ENCODE measurements at regions not wholly inside any gene's neighbourhood (a gene's known extent, or its start where the extent isn't known, plus 50 kb on each side); places are given as distances from the start of the nearest gene placed in this dataset.

DNA sequence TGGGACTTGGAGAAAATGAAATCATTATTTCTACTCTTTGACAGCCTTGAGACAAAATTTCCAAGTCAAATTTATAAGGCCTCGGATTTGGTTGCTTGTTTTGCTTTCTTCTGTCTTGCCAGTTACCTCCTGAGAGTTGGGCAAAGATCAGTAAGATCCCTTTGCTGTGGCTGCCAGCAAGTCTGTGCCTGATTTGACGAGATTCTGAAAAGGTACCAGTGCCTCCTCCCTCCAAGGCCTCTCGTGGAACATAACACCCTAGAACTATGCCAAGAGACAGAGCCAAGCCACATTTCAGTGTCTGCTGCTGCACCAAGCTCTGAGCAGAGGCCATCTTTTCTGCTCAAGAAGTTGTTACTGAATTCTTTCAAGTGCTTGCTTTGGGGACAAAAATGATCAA is 61.0 kb downstream of the GTPBP8 start:
- in situ Hi-C loops (cut with HindIII; ENCODE audit: low pct_unique_long_range_greater_than_20kb, low sequenced_read_pairs): no loop called here
- no peak for DNase-seq (ENCODE audit: low read depth, low spot score)

DNA sequence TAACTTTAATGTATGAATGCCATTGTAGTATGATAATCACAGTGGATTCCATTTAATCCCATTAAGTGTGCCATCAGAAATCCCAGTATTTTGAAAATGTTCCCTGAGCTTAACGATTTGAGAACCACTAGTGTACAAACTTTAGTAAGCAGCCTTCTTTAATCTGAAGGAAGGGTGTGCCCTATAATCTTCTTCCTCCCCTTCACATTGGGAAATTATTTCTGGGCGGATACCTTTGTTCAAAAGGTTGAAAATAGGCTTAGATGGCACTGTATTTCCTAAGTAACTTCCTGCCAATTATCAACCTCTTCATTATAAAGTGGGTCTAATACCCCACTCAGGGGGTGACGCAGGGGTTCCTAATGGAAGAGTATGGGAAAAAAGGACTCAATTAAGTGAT is 62.4 kb downstream of the GTPBP8 start:
- DNase-seq (ENCODE audit: low read depth, low spot score): no peak
- in situ Hi-C loops (cut with HindIII; ENCODE audit: low pct_unique_long_range_greater_than_20kb, low sequenced_read_pairs): no loop called here

DNA sequence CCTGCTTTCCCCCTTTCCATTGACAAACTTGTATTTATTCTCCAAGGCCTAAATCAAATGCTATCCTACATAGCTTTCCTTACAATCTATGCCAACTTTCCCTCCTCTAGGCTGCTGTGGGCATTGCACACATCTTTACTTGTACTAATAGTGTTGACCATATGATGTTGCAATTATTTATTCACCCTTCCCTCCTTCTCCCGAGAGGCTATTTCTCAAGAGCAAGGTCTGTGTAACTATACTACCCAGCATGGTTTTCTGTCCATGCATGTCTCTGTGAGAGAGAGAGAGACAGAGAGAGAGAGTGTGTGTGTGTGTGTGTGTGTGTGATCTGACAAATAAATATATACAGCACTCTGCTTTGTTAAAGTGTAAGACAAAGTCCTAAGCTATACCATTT is 63.8 kb downstream of the GTPBP8 start:
- no peak for DNase-seq (ENCODE audit: low read depth, low spot score)
- in situ Hi-C loops (cut with HindIII; ENCODE audit: low pct_unique_long_range_greater_than_20kb, low sequenced_read_pairs): no loop called here

DNA sequence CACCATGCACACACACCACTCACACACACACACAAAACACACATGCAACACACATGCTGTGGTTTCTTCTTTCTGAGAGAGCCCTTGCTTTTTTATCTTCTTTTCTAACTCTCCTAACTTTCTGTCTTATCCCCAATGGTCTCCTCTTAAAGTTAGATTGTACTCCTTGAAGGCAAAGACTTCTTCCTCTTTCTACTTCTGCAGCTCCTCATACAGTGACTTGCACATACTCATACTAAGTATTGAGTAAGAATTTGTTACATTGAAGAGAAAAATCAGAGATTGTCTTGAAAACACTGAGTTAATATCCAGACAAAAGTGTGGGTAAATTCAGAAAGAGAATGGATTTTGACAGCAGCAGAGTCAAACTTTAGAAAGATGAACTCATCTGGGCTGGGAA is 64.4 kb downstream of the GTPBP8 start:
- DNase-seq (ENCODE audit: low read depth, low spot score): no peak
- in situ Hi-C loops (cut with HindIII; ENCODE audit: low pct_unique_long_range_greater_than_20kb, low sequenced_read_pairs): no loop called here

DNA sequence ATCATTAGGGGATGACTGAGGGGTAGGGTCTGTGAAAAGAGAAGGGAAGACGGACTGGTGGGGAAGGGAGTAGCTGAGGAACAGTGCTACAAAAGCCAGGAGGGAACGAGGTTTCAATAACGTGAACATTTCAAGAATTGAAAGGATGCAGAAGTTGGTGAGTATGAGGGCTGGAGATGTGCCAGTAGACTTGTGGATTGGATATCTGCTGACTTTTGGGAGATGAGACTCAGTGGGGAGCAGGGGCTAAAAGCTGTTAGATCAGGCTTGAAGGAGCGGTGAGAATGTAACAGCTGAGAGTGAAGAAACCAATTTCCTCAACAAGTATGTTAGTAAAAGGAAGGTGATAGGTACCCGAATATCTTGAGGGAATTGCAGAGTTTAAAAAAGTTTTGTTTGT is 65.2 kb downstream of the GTPBP8 start:
- in situ Hi-C loops (cut with HindIII; ENCODE audit: low pct_unique_long_range_greater_than_20kb, low sequenced_read_pairs): no loop called here
- no peak for DNase-seq (ENCODE audit: low read depth, low spot score)

DNA sequence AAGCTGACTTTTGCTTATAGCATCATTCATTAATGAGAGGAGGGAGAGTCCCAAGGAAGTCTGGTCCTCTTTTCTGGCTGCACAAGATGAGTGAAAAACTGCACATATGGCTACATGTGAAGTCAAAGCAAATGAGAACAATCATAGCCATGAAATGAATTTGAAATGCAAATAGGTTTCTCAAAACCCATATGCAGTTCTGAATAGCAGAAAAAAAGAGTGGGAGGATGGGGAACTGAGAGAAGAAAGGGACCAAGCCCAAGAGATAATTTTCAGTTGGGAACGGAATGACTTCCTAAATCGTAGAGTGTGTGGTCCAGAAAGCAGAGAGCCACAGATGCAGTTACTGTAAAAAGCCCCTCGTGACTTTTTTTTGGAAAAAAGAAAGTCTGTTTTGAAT is 66.3 kb downstream of the GTPBP8 start:
- in situ Hi-C loops (cut with HindIII; ENCODE audit: low pct_unique_long_range_greater_than_20kb, low sequenced_read_pairs): no loop called here
- no peak for DNase-seq (ENCODE audit: low read depth, low spot score)

DNA sequence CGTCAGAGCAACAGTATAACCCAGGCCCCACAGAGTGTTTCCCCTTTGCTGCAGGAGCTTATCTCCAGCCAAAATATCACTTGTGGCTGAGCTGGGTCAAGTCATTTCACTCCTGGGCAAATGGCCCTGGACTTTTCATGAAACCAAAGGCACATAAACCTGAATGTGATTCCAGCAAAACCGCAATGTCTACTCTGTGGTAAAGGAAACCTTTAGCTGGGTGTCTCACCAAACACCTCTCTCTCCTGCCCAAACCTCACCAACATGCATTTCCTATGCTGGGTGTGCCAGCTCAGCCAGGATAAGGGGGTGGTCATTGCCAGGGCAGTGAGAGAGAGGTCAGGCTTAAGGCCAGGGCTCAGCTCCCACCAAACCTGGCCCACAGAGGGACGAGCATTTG is 67.4 kb downstream of the GTPBP8 start:
- no peak for DNase-seq (ENCODE audit: low read depth, low spot score)
- in situ Hi-C loops (cut with HindIII; ENCODE audit: low pct_unique_long_range_greater_than_20kb, low sequenced_read_pairs): no loop called here

DNA sequence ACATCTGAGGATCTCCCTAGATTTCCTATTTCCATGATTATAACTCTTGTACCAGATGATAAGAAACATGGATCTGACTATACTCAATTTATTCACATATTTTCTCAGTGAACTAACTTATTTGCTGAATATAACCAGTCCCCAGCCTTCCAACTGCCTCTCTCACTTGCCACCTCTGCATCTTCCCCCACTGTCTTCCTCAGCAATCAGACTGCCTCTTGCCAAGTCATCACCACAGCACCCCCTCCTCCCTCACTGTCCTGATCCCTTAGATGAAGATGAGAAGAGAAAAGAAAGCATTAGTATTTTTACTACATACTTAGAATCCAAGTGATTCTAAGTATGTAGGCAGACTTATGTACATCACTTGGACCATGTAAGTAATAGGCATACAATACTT is 71.9 kb downstream of the GTPBP8 start:
- no peak for DNase-seq (ENCODE audit: low read depth, low spot score)
- in situ Hi-C loops (cut with HindIII; ENCODE audit: low pct_unique_long_range_greater_than_20kb, low sequenced_read_pairs): no loop called here

DNA sequence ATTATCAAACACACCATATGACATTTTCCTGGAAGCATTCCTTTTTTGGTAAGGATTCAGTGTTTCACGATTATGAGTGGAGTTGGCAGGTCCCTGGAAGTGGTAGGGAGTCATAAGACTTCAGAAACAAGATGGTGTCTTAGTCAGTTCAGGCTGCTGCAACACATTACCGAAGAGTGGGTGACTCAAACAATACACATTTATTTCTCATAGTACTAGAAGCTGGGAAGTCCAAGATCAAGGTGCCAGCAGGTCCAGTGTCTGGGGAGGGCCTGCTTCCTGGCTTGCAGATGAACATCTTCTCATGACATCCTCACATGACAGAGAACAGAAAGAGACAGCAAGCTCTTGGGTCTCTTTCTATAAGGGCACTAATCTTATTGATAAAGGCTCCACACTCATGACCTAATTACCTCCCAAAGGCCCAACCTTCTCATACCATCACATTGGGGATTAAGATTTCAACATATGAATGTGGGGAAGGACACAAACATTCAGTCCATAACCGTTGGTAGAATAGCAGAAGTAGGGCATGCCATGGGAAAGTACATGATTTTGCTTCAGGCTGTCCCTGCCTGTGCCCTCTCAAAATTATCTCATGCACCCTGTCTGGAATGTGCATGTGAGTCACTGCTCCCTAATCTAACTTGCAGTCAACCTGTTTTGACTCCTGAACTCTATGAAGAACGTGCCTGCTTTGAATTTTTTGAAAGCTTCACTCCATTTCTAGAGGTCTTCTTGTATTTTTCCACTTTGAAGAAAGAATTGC is 72.5 kb downstream of the GTPBP8 start:
- in situ Hi-C loops (cut with HindIII; ENCODE audit: low pct_unique_long_range_greater_than_20kb, low sequenced_read_pairs): no loop called here
- no peak for DNase-seq (ENCODE audit: low read depth, low spot score)

DNA sequence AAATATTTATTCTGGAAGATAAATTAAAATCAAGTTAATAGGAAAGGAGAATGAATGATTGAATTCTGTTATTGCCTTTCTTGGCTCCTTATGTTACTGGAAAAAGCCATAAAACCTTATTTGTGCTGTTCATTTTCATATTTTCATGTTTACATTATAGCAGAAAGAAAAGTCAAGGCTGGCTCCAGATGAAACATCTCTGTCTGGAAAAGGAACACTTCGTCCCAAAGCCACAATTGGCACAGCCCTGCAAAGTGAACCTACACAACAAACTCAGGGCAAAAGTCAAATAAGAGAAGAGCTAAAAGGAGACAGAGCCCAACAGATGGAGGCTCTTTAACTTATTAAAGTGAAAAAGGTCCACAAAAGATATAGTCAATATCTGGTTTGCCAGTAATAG is 73.4 kb downstream of the GTPBP8 start:
- no peak for DNase-seq (ENCODE audit: low read depth, low spot score)
- in situ Hi-C loops (cut with HindIII; ENCODE audit: low pct_unique_long_range_greater_than_20kb, low sequenced_read_pairs): no loop called here

DNA sequence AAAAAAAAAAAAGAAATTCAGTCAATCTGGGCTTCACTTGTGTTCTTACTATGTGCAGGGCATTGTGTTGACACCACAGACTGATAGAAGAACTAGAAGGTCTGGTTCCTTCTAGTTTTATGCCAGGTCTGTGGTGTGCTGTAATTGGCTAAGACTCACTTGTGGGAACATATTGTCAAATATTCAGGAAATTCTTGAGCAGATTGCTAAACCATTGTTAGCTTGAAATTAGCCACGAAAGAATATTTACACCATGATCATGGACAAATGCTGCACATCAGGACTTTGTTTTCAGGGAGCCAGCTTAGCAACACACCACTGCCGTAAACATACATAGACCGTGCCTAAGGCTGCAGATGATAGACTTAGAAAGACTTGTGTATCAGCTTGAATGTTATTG is 74.6 kb downstream of the GTPBP8 start:
- in situ Hi-C loops (cut with HindIII; ENCODE audit: low pct_unique_long_range_greater_than_20kb, low sequenced_read_pairs): no loop called here
- no peak for DNase-seq (ENCODE audit: low read depth, low spot score)

DNA sequence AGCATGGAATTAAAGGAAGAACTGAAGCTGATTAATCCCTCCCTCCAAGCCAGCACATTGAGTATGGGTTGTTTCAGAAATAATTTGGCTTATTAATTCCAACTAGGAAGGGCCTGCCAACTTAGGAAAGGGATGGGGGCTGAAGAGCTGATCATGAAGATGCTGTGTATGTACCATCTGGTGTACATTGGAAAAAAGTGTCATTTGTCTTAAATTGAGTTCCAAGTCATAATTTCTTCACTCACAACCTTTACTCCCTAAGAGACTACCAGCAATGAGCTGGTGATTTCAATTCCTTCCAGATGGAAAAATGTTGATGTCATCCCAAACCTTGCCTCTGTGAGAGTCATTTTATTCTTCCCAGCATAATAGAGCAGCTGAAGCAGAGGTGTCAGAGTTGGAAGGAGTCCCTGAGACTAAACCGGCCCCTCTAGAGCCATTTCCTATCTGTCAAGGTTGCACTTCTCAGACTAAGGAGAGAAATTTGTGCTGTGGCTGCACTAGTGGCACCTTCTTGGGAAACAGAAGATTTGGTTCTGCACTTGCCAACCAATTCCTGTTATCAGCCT is 79.4 kb downstream of the GTPBP8 start:
- in situ Hi-C loops (cut with HindIII; ENCODE audit: low pct_unique_long_range_greater_than_20kb, low sequenced_read_pairs): no loop called here
- DNase-seq (ENCODE audit: low read depth, low spot score): no peak

DNA sequence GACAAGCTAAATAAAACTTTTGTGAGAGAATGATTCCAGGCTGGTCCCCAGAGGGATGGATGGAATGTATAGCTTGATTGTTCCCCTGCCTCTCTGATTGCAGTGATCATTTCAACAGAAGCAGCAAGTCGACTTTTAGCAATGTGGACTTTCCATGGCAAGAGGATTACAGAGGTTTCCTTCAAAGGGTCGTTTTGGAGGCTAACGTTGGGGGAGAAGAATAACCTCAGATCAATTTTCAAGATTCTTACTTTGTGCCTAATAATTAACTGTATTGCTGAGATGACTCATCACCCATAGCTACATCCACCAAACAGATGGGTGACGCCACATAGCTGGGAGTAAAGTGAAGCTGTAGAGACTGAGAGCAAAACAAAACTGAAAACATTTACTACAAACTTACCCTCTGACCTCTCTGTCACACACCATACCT is 79.9 kb downstream of the GTPBP8 start:
- in situ Hi-C loops (cut with HindIII; ENCODE audit: low pct_unique_long_range_greater_than_20kb, low sequenced_read_pairs): no loop called here
- peak; percentile 38 for DNase-seq (ENCODE audit: low read depth, low spot score)

DNA sequence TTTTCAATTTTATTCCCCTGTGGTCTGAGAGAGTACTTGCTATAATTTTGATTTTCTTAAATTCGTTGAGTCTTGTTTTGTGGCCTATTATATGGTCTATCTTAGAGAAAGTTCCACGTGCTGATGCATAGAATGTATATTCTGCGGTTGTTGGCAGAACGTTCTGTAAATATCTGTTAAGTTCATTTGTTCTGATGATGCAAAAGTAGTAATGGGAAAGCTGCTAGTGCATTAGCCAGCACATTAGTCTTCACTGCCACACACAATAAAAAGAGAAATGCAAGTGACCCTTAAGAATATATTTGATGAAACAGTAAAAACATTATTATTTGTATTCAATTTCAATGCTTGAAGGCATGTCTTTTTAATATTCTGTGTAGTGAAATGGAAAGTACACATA is 84.8 kb downstream of the GTPBP8 start:
- in situ Hi-C loops (cut with HindIII; ENCODE audit: low pct_unique_long_range_greater_than_20kb, low sequenced_read_pairs): no loop called here

DNA sequence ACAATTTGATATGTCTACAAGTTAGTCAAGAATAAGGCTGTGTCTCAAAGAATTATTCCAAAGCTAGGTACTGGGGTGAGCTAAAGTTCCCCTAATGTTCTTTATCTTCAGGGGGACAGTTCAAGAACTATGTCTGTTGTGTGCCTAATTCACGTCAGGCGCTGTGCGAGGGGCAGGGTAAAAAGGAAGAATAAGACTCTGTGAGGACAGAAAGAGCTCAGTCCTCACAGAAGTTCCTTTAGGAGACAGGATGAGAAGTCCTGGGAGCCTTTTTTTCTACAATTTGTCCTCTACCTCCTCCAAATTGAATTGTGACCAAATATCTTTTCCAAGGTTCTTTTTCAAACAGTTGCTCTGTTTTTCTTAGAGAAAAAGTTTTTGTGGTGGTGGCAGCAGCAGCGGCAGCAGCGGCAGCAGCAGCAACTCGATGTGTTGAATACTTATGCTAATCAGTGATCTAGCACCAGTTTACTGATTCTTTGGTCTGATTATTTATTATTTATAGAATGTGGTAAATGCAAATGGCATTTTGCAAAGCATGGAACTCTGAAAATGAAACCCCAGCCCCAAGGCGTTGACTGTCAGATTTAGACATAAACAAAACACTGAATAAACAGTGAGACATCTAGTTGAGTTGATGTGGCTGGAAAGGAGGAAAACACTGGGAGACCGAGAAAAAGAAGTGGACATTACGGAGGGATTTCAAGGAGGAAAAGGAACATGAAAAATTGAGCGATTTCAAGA is 88.6 kb downstream of the GTPBP8 start:
- DNase-seq (ENCODE audit: low read depth, low spot score): no peak
- in situ Hi-C loops (cut with HindIII; ENCODE audit: low pct_unique_long_range_greater_than_20kb, low sequenced_read_pairs): no loop called here

More for the DNA sequence above, 84.8 kb downstream of the GTPBP8 start:
- no peak for DNase-seq (ENCODE audit: low read depth, low spot score)

DNA sequence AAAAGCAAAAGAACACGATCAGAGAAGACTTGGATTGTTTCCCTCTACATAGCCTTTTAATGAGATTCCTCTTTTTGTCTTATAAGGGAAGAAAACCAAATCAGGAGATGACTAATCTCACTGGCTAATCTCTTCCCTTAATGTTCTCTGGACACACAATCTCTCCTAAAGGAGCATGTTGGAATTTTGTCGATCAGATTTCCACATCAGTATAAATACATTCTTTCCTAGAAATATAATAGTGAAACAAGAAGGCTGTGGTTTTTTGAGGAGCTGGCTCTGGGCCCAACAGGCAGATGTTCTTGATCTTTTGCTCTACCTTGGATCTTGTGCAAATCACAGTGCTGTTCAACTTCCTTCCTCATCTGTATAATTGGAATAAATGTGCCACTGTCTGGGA is 94.0 kb downstream of the GTPBP8 start:
- in situ Hi-C loops (cut with HindIII; ENCODE audit: low pct_unique_long_range_greater_than_20kb, low sequenced_read_pairs): no loop called here
- DNase-seq (ENCODE audit: low read depth, low spot score): no peak

DNA sequence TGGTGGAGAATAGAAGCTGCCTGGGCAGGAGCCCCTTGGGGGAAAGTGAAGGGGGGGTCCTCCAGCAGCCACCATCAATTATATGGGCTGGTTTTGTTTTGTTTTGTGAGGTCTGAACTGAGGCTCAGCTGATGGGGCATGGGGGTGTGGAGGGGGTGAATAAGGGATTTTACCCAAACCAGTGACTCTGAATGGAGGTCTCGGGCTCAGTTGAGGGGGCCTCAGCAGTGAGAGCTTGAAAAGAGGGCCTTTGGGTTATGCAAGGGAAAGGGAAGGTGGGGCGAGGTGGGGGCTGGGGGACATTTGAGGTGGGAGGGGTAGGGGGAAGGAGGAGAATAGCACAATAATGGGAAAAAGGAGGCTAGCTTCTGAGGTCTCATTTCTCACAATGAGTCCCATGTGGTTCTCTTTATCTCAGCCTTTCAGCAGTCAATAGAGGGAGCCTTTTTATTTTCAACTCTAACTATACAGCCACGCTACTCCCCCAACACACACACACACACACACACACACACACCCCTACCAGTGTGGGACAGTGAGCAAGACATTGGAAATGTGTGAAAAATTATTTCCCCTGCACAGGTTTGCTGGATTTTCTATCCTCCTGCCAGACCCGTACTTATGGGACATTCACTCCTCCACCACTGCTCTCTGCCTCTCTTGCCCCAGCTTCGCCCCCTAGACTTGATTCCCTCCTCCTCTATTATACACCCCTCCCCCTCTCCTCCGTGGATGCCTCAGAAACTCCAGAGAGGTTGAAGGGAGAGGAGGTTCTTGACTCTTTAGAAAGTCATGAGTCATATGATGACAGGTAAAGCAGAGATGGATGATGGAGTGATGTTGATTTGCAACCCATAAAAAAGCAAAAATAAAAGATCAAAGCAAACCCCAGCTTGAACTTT is 96.0 kb downstream of the GTPBP8 start:
- no peak for DNase-seq (ENCODE audit: low read depth, low spot score)
- in situ Hi-C loops (cut with HindIII; ENCODE audit: low pct_unique_long_range_greater_than_20kb, low sequenced_read_pairs): no loop called here

DNA sequence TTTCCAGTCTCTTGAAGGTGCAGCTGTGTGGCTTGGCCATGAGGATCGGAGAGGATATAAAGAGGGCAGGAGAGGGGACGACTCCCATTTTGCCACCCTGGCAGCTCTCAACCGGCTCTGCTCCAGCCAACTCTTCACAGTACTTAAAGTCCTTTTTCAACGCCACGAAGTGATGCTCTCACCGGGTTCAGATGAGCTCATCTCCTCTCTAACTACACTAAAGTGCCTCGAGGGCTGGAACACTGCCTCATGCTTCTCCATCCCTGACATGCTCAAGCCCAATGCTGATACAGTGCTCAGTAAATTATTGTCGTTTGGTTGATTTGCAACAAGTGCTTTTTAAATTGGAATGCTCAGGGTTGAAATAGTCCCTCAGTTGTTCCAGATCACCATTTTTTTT is 97.8 kb downstream of the GTPBP8 start:
- in situ Hi-C loops (cut with HindIII; ENCODE audit: low pct_unique_long_range_greater_than_20kb, low sequenced_read_pairs): no loop called here
- no peak for DNase-seq (ENCODE audit: low read depth, low spot score)

Data from SK-MEL-5 (cell line).